ENCODE measurements at regions not wholly inside any gene's neighbourhood (a gene's known extent, or its start where the extent isn't known, plus 50 kb on each side); places are given as distances from the start of the nearest gene placed in this dataset.

DNA sequence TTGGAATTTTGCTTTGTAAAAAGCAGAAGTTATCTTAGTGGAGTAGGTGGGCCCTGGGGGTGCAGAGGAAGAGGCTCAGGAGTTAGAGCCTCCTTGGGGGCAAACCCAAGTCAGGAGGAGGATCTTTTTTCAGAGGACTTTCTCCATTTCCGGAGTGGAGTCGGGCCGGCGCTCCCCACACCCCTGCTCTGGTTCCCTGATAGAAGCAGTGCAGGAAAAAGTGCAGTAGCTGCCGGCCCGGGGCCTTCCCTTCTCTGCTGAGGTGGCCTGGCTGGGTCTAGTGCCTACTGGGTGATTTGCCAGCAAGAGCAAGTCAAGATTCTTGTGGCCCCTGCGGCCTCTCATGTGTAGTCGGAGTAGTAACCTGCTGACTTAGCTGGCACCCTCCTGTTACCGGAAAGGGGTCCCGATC, 124.2 kb upstream of the HS6ST1 start:
- TF ChIP-seq, protein P1, sequence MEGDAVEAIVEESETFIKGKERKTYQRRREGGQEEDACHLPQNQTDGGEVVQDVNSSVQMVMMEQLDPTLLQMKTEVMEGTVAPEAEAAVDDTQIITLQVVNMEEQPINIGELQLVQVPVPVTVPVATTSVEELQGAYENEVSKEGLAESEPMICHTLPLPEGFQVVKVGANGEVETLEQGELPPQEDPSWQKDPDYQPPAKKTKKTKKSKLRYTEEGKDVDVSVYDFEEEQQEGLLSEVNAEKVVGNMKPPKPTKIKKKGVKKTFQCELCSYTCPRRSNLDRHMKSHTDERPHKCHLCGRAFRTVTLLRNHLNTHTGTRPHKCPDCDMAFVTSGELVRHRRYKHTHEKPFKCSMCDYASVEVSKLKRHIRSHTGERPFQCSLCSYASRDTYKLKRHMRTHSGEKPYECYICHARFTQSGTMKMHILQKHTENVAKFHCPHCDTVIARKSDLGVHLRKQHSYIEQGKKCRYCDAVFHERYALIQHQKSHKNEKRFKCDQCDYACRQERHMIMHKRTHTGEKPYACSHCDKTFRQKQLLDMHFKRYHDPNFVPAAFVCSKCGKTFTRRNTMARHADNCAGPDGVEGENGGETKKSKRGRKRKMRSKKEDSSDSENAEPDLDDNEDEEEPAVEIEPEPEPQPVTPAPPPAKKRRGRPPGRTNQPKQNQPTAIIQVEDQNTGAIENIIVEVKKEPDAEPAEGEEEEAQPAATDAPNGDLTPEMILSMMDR (IDR thresholded peaks at IDR 0.05; ENCODE audit: low read length) = no peak
- TF ChIP-seq EZH2 (optimal IDR thresholded peaks at IDR 0.05; ENCODE audit: low read depth, low read length) = no peak
